GM12872 (cell line): ENCODE measurements at regions not wholly inside any gene's neighbourhood (a gene's known extent, or its start where the extent isn't known, plus 50 kb on each side); places are given as distances from the start of the nearest gene placed in this dataset.

Source experiments
- TF ChIP-seq, protein P1 (sequence below): IDR thresholded peaks from 3 replicates; pipeline ENCODE4 v1.5.1; 2011; ENCODE audit warnings: low read depth, mild to moderate bottlenecking, low read length, moderate library complexity; ENCODE audit not compliant: insufficient read depth

DNA sequence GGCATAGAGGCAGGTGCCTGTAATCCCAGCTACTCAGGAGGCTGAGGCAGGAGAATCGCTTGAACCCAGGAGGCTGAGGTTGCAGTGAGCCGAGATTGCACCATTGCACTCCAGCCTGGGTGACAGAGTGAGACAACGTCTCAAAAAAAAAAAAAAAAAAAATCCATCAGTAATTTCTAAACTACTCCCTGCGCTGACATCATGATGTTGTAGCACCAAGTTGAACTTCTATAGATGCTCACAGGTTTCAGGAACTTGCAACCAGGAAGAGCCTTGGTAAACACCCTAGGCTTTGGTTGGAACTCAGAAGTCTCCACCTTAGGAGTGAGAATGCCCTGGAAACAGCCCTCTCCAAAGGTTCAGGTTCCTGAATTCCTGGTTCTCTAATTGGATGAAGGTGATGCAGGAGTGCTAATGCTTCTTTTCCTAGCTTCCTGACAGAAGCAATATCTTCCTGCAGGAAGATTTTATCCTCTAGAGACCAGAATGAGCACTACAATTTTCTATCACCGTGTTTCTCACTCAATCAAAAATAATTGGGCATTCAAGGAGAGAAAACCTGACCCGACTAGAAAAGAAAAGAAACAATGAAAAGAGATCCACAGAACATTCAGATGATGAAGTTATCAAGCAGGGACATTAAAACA lies 469.6 kb downstream of the GADD45G start:
- TF ChIP-seq, protein P1, sequence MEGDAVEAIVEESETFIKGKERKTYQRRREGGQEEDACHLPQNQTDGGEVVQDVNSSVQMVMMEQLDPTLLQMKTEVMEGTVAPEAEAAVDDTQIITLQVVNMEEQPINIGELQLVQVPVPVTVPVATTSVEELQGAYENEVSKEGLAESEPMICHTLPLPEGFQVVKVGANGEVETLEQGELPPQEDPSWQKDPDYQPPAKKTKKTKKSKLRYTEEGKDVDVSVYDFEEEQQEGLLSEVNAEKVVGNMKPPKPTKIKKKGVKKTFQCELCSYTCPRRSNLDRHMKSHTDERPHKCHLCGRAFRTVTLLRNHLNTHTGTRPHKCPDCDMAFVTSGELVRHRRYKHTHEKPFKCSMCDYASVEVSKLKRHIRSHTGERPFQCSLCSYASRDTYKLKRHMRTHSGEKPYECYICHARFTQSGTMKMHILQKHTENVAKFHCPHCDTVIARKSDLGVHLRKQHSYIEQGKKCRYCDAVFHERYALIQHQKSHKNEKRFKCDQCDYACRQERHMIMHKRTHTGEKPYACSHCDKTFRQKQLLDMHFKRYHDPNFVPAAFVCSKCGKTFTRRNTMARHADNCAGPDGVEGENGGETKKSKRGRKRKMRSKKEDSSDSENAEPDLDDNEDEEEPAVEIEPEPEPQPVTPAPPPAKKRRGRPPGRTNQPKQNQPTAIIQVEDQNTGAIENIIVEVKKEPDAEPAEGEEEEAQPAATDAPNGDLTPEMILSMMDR = no peak

DNA sequence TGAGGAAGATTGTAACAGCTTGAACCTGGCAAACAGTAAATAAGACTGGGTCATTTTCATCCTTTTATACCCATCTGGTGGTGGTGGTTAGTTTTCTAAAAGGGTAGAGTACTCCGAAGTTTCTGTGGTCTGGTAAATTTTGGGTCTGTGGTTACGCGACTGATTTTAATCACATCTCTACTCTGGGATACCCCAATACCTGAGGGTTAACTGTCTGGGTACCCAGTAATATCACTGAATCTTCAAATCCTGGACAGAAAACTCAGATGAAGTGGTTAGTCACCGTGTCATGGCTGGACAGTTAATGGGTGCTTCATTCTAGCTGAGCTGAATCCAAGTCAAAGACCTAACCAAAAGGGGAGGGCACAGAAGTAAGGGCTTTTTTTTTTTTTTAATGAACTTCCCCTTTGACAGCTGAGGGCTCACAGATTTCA lies 474.2 kb downstream of the GADD45G start:
- TF ChIP-seq, protein P1 = no peak

- TF ChIP-seq, protein P1 = no peak
Measured at GRCh38 chr9:90085633-90086032, 480.8 kb downstream of the GADD45G start.

GRCh38 chr9:90086101-90086511 lies 481.3 kb downstream of the GADD45G start:
- TF ChIP-seq, protein P1 = no peak

- TF ChIP-seq, protein P1 = no peak
Measured at GRCh38 chr9:90088434-90088833, 483.6 kb downstream of the GADD45G start.

DNA sequence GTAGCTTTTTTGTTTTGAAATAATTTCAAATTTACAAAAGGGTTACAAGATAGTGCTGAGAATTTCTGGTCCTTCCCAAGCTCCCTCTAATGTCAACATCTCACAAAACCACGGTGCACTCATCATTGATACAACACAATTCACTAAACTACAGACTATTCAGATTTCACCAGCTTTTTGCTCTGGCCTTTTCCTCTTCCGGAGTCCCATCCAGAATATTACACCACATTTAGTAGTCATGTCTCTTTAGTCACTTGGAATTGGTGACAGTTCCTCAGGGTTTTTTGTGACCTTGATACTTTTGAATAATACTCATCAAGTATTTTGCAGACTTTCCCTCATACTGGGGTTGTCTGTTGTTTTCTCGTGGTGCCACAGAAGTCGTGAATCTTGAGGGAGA lies 484.0 kb downstream of the GADD45G start:
- TF ChIP-seq, protein P1 = no peak

GRCh38 chr9:90090997-90091396 lies 486.2 kb downstream of the GADD45G start:
- TF ChIP-seq, protein P1 = no peak

- TF ChIP-seq, protein P1 = no peak
Measured at GRCh38 chr9:90092508-90092907, 487.7 kb downstream of the GADD45G start.
